Fibroblast of skin of left biceps (primary cell): ENCODE measurements at regions not wholly inside any gene's neighbourhood (a gene's known extent, or its start where the extent isn't known, plus 50 kb on each side); places are given as distances from the start of the nearest gene placed in this dataset.
"Not testable (repeated sequence)": the region's sequence is repeated elsewhere in the genome, so short reads cannot be mapped to it uniquely, and the experiment has no call there.

Experiments
- DNase-seq, 2 experiments: peaks; one replicate each; pipeline ENCODE4 v3.0.0-alpha.2; 2013; ENCODE audit warnings: low read depth in 2 of 2

- no peak for DNase-seq
Measured at GRCh38 chr14:59116984-59117415, 71.5 kb upstream of the DAAM1 start.

DNA sequence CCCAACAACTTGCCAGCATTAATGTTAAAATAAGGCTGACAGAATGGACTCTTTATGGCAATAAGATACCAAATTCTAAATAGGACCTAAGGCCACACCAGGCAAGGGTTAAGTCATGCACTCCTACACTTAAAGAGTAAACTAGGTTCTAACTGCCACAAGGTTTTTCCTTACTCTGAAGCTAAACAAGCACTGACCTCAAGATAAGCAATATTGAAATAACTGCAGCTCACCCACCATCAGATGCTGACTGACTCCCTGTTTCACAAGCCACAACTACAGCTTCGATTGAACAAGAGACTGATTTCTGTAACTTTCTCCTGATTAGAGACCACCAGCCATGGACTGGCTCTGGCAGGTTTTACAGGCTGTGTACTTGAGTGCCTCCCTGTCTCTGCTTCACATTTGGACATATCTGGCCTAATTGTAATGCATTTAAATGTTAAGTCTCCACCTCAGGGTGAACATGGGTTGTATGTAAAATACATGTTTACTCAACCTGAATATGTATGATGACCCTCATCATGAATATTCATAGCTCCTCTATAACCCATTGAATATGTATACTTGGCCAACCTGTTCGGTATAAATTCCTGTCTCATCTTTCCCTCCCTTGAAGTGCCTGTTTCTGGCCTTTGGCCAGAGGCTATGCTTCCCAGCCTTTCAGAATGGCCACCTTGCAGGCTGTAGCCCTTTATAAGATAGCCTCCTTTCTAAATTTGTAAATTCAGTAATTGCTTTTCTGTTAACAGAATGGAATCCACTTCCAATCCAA is 70.5 kb upstream of the DAAM1 start:
- DNase-seq, result no peak

DNA sequence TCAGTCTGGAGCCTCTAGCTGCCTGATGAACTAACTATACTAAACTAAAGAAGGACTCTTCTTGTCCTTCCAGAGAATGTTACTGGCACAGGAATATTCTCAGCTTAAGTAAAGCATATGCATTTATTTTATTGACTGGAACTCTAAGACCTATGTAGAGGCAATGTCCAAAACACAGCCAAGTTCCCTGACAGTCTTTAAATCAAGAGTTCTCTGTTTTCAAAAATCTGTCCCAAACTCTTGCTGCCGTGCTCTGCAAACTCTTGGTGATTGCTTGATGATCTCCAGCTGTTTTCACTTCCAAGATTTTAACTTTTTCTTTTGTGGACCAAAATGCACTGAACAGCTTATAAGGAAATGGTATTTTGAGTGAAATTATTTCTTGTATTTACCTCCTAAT is 67.5 kb upstream of the DAAM1 start:
- no peak for DNase-seq

- no peak for DNase-seq
Measured at GRCh38 chr14:59123531-59123930, 64.9 kb upstream of the DAAM1 start.

- no peak for DNase-seq
Measured at GRCh38 chr14:59123975-59124374, 64.5 kb upstream of the DAAM1 start.

DNA sequence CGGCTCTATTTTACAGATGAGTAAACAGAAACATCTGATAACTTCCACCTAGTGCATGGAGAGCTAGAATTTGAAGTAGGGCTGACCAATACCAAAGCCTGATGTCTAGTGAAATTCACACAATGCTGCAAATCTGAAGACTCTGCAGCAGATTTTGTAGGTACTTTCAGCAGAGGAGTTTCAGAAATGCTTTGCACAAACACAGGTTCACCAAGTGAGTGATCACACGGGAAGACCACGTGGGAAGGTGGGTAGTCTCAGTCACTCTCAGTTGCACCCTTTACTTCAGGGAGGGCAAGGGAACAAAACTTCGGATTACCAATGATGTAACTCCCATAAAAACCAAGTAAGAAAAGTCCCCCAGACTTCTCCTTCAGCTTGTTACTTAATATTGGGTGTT is 63.3 kb upstream of the DAAM1 start:
- no peak for DNase-seq

DNA sequence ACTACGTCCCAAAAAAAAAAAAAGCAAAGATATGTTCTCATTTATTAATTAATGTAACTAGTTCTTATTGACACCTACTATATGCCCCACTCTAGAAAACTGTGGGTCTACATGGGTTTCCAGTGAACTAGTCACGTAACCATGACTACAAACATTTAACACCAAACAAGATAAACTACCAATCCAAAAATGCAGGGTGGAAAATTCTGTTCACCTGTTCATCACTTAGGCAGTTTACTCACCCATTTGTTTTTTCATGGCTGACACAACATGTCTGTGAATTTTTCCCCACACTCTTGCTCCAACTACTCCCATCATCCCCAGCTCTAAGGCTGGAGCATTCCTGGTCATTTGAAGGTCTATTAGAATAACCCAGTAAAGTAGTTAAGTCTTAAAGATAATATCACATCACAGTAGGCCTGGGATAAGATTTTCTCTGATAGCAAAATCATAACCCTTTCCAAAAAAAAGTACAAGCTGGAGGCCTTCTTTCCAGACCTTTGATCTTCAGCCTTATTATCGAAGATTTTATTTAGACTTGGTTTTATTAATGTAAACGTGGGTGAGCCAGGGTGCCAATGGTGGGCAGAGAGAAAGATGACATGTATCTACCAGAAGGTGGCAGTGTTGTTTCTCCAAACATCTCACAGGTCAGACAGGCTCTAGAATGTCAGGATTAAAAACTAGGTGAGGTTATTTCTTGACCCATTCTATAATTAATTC is 61.6 kb upstream of the DAAM1 start:
- DNase-seq, result no peak

DNA sequence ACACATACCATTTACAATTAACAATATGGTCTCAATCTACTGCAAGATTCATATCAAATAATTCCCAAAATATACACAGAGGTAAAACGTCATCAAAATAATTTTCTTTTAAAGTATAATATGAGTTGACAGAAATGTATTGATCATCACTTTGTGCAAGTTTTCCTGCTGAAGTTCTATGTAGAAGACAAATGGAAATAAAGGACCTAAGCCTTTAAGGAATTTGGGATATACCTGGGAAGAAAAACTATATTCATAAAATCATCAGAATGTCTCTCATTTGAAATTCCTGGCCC is 61.1 kb upstream of the DAAM1 start:
- no peak for DNase-seq

DNA sequence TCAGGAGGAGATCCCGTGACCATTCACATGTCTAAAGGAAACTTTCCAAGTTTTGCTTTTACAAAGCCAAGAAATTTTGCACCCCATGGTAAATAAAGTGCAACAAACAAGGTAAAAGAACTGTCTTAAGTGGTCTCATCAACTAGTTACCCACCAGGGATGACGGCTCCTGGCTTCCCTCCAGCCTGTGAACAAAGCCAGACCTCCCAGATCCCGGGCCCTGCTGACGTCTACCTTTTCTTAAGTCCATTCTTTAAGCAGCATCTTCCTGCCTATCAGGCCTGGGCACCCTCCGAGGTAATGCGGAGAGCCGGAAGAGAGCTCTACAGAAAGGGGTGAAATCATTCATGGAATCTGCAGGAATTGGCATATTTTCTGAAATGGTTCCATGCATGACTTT is 58.0 kb upstream of the DAAM1 start:
- DNase-seq, result no peak

GRCh38 chr14:59131938-59132795 is 56.3 kb upstream of the DAAM1 start:
- no peak for DNase-seq

DNA sequence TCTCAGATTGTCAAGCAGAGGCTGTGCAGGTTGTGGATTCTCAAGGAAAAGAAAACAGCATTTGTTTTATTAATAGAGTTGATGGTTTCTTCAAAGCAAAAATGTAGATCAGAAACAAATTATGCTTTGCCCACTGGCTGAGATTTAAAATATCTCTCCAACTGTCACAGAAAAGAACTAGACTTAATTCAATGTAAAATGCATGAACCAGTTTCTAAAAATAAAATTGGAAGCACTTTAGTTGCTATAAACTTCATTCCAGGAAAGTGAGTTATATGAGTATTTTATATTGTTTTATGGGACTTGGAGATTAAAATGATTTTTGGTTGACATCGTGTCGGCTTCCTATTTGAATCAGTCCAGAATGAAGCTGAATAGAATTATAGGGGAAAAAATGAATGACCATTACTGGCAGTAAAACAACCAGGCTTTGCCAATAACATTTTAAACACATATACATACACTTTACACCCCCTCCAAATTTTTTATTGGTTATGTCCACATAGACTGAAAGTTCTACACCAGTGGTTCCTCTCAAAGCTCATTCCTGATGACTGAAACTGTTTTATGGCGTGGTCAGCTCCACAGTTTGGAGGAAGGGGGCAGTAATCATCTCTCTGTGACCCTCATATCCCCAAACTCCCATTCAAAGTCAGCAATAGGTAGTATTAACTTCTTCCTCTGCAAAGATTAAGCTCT is 55.5 kb upstream of the DAAM1 start:
- DNase-seq, result no peak

- no peak for DNase-seq
Measured at GRCh38 chr14:59133709-59134108, 54.8 kb upstream of the DAAM1 start.

- no peak for DNase-seq
Measured at GRCh38 chr14:59134307-59134706, 54.2 kb upstream of the DAAM1 start.

DNA sequence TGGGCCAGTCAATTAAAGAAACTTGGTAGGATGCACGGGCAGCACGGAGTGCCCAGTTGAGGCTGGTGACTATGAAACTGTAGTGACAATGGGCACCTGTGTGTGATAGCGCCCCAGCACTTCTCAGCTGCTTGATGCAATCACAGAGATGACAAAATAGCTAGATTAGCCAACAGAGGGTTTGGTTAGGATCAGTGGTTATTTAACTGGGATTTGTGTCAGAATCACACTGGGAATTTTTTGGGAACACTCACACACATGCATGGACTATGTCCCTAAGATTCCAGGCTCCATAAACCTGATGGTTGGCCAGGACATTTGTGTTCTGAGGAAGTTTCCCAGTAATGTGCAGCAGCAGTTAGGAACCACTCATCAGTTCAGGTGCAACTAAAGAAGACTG is 51.2 kb upstream of the DAAM1 start:
- DNase-seq, result no peak

DNA sequence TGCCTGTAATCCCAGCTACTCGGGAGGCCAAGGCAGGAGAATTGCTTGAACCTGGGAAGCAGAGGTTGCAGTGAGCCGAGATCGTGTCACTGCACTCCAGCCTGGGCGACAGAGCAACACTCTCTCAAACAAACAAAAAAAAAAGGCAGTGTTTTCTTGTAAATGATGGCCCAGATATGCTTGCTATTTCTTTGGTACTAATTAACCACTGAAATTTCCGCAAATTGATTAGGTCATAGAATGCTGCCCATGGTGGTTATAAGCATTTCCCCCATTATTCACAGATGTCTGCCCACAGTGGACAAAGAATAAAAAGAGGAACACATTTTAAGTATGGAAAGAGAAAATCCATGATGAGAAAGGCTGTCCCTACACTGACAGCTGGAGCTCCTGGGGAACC is 49.9 kb upstream of the DAAM1 start:
- not testable (repeated sequence) for DNase-seq
